HG02798 (cell line): ENCODE measurements at regions not wholly inside any gene's neighbourhood (a gene's known extent, or its start where the extent isn't known, plus 50 kb on each side); places are given as distances from the start of the nearest gene placed in this dataset.

Source experiments
- ATAC-seq: cut with Tn5 transposase; IDR thresholded peaks from one replicate; pipeline ENCODE4 v1.9.1; 2021; ENCODE audit warnings: mild to moderate bottlenecking; ENCODE audit not compliant: unreplicated experiment, poor library complexity

DNA sequence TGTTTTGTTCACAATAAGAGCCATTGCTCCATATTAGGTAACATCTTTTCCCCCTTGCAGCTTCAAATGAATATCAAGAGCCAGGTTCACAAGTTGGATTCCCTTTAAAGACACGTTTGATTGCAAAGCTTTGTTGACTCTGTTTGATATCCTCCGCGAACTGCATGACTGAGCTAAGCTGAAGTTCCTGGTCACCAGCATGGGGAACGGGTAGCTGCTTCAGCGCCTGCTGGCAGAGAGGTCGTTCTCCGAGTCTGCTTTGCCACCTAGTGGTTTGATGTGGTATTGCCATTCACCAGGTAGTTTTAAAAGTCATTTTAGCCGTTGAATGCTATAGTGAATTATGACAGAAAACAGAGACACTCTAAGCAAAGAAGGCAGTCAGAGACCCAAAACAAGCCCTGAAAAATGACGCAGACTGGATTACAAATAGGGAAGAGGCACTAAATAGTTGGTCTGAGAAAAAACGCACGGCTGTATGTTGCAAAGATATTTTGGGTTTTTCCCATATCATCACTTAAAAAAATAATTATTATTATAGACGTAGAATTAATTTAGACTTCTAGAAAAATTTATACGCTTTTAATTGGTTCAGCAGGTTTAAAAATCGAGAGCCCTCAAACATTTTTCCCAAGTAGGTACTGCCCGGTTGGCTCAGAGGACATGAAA lies 193.5 kb upstream of the FMN2 start:
- peak; percentile 96 for ATAC-seq

DNA sequence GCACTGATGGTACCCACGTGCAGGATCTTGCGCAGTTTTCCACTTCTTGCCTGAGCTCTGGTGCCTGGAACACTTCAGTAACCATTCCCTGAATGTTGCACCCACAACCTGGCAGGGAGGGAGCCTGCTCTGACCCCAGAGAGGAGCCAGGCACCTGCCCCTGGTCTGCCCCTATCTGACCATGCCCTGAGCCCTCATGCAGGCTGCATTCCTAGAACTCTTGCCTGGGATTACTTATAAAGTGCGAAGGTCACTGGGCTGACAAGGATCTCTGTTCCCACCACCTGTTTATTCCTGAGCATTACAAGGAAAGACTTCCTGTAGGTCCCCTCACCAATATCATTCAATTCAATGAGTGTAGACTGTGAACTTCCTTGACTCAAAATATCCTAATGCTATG lies 191.9 kb upstream of the FMN2 start:
- ATAC-seq: no peak

DNA sequence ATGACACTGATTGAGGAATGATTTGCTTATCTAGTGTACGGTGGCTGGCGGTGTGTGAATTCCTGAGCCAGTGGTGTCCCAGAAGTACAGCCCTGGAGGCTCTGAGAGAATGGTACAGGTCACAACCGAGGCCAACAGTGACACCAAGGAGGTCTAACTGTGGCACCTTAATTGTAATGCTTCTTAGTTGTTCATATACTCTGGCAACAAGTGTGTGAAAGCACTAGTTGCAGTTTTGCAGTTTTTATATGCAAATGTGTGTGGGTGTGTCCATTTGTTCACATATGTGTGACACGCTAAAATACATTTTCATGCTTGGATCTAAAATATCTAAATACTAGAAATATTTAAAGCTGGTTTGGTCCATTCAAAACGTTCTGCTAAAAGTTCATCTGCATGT lies 185.3 kb upstream of the FMN2 start:
- ATAC-seq: no peak

DNA sequence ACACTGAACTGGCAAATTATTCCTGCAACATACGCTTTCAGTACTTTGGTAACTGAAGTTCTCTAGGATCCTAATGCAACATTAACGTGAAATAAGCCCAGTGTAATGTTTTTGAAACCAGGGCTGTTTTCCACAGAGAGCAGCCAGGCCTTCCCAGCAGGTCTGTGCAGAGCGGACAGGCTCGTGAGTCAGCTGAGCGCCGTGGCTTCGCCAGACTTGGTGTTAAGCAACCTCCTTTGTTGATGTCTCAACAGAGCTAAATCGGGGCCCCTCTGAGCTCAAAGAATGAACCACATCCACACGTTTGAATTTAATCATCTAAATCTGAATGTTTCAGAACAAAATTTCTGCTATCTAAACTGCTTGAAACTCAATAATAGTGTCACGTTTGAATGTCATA lies 181.8 kb upstream of the FMN2 start:
- no peak for ATAC-seq

DNA sequence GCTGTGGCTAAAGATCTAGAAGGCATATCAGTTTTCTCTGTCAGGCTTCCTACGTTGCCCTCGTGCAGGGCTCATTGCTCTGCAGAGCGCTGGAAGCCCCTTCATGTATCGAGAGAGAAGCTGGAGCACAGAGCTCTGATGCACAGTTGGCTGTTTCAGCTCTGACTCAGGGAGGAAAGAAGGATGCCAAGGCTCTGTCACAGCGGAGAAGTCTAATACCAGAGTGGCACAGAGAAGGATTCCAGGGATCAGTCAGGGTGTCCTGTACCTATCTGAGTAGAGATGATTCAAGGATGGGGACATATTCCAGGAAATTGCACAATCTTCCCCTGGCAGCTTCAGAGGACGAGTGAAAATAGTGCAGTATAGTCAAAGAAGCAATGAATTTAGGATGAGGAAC lies 179.2 kb upstream of the FMN2 start:
- ATAC-seq: no peak

DNA sequence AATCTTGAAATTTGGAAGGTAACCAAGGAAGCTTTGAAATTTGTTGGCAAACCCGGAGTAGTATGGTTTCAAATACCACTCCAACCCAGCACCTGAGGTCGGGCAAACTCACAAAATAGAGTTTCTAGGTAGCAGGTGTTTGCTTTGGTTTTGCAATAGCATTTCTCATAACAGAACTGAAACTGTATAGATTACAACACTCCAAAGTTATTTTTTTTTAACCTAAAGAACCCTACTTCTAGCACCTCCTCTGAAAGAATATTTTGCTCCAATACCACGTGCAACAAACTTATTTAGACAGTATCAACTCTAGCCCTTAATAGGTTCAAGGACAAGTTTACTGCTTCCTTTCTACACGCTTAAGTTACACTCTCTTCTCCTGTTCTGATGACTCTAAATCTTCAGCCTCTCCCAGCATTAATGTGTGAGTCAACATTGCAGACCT lies 178.5 kb upstream of the FMN2 start:
- ATAC-seq: no peak

DNA sequence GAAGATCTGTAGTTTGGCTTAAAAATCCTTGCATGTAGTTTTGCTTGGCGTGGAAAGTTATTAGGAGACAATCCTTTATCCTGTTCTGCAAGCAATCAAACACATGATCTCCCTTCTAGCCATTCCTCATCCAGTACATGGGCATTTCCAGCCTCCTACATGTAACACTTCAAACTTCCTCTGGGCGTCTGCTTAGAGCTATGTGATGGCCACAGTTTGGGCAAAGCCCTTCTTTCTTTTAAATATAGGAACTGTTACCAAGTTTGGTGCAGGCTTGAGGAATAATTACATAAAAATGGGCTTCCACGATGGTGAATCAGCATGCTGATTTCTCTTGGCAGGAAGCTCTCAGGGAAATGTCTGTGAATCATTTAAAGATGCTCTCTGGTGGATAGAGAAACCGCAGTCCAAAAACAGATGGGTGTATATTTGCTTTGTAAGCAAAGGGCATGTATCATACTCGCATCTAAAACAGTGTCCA lies 176.9 kb upstream of the FMN2 start:
- ATAC-seq: no peak

DNA sequence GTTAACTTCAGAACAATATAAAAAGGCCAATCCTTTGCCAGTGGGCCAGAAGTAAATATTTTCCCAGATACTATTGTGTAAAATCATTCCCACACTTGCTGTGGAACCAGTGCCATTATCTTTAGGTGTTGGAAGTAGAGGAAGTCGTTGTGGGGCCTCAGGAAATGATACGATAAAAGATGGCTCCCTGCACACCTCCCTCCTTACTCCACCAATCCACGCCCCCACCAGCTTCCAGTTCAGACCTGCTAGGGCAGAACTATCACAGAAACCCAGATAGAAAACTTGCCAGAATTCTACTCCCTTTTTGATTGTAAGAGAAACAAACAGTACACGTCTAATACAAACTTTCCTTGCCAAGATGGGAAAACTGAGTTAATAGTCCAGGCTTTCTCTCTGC lies 173.0 kb upstream of the FMN2 start:
- ATAC-seq: no peak

DNA sequence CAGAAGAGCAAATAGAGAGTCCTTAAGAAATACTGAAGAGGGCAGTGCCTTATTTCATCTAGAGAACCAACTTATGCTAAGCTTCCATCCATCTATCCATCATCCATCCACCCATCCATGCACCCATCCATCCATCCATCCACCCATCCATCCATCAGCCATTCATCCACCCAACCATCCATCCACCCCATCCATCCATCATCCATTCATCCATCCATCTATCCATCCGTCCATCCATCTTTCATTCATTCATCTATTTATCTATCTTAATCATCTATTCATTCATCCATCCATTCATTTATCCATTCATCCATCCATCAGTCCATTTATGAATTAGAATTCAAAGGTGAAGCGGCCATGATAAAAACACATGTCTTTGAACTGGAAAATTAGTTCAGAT lies 171.5 kb upstream of the FMN2 start:
- ATAC-seq: no peak

DNA sequence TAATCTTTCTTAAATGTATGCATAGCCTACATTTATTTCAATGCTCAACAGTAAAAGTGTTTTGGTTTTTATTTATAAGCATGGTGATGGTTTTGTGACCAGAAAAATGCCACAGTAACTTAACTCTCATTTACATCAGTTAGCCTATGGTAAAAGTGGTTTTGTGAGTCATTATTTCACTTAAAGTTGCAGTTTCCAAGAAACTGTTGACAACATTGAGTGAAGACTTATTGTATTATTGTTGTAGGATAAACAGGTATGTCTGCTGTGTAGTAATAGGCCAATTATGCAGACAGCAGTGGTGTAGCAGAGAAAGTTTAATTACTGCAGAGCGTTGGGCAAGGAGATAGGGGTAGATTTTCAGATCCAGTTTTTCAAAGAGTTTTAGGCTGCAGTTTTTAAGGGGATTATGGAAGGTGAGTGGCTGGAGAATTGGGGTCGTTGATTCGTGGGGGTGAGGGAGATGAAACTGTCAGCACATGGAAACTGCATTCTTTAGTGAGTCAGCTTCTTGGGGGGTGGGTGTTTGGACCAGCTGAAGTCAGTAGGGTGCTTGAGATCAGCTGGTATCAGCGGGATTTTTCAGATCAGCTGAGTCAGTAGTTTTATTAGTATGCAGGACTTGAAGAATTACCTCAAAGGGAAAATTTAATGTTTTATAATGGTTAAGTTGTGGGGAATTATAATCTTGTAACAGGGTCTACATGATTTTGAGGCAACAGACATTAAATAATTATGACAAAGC lies 168.7 kb upstream of the FMN2 start:
- no peak for ATAC-seq

DNA sequence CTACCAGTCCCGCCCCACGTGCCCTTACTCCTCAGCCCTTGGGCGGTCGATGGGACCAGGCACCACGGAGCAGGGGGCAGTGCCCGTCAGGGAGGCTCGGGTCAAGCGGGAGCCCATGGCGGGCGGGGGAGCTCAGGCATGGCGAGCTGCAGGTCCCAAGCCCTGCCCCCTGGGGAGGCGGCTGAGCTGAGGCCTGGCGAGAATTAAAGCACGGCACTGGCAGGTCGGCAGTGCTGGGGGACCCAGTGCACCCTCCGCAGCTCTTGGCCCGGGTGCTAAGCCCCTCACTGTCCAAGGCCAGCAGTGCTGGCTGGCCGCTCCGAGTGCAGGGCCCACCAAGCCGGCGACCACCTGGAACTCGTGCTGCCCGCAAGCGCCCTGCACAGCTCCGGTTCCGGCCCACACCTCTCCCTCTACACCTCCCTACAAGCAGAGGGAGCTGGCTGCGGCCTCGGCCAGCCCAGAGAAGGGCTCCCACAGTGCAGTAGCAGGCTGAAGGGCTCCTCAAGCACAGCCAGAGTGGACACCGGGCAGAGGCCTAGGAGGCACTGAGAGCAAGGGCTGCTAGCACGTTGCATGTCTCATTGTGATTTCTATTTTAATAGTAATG lies 166.8 kb upstream of the FMN2 start:
- ATAC-seq: no peak

DNA sequence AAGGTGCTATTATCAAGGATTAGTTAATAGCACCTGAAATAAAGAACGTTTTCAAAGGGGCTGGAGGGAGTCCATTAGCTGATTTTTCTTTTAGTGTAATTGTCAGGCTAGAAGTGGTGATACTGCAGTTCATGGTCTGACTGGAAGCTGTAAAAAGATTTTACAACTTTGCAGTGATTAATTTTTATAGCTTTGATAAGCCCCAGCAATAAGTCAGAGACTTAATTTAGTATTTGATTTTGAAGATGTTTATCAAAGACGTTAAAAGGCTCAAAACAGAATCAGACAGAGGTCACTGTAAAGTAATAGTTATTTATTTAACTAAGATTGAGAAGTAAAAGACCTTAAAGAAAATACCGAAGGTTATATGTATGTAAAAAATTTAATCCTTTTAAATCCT lies 165.5 kb upstream of the FMN2 start:
- no peak for ATAC-seq

DNA sequence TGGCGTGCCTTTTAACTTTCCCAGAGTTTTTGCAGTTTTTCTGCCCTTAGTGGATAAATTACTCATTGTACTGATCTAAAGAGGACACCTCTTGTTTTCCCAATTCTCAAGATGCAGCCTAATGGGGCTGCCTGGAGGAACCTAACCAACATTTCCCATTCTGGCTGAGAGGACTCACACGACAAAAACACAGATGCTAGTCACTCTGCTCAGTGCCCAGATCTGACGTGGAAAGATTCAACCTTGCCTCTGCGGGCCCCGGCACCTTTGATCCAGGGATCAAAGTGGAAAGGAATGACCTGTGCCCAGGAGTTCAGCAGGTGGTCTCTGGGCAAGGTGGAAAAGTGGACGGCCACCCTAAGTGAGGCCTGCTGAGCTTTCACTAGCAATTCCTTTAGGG lies 162.4 kb upstream of the FMN2 start:
- no peak for ATAC-seq

DNA sequence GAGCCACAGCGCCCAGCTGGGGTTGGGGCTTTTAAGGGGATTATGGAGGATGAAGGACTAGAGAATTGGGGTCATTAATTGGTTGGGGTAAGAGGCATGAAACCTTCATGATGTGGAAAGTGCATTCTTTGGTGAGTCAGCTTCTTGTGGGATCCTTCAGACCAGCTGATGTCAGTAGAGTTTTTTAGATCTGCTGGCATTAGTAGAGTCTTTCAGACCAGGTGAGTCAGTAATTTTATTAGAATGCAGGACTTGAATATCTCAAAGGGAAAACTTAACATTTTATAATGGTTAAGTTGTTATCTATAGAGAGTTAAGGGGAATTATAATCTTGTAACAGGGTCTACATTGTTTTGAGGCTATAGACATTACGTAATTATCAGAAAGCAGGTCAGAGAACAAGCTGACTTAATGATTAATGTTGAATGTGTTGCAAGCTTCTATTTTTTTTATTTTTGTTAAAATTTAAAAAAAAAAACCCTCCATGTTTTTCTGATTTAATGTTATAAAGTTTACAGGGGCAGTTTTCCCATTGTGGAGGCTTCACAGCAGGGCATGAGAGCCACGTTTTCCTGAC lies 160.9 kb upstream of the FMN2 start:
- no peak for ATAC-seq

DNA sequence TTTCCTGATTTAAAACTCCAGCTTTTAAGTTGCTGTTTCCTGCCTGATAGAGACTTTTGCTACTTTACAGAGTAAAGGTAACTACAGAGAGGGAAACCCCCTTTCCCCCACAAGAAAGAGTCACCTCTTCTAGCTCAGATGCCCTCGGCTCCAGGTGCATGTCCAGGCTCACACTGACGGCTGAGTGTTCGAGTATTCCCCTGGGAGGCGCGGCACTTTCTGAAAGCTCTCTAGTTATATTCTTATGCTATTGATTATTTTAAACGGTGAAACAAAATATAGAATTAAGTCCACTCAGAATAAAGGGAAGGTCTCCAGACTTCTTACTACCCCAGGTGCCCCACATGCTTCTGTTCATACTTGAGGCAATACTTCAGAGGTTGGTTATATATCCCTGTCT lies 160.3 kb upstream of the FMN2 start:
- no peak for ATAC-seq

DNA sequence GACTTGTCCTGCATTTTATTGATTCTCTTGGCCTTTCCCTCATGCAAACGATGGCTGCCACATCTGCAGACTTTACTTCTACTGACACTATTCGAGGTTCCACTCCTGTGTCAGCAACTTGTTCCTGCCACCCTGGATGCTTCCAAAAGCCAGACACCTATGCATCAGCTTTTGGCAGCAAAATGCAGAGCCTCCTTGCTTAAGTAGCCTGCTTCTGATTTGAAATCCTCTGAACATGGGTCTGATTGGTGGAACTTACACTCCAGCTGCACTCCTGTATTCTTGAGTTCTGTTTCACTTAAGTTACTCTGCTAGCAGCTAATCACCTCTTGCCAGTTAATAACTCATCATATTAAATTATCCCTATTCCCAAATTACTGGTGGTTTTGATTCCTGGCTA lies 152.1 kb upstream of the FMN2 start:
- ATAC-seq: no peak

DNA sequence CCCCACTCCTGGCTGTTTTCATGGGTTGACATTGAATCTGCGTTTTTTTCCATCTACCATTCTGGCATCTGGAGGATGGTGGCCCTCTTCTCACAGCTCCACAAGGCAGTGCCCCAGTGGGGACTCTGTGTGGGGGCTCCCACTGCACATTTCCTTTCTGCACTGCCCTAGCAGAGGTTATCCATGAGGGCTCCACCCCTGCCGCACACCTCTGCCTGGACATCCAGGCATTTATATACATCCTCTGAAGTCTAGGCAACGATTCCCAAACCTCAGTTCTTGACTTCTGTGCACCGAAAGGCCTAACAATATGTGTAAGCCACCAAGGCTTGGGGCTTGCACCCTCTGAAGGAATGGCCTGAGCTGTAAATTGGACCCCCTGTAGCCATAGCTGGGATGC lies 147.9 kb upstream of the FMN2 start:
- no peak for ATAC-seq

DNA sequence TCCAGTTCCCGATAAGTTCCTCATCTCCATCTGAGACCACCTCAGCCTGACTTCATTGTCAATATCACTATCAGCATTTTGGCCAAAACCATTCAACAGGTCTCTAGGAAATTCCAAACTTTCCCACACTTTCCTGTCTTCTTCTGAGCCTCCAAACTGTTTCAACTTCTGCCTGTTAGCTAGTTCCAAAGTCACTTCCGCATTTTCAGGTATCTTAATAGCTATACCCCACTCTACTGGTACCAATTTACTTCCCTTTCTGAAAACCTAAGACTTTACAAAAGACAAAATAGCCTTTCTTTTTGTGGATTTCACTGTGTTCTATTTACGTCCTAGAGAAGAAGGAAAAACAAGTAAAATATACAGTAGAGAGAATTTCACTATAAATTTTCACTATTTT lies 147.0 kb upstream of the FMN2 start:
- ATAC-seq: no peak

DNA sequence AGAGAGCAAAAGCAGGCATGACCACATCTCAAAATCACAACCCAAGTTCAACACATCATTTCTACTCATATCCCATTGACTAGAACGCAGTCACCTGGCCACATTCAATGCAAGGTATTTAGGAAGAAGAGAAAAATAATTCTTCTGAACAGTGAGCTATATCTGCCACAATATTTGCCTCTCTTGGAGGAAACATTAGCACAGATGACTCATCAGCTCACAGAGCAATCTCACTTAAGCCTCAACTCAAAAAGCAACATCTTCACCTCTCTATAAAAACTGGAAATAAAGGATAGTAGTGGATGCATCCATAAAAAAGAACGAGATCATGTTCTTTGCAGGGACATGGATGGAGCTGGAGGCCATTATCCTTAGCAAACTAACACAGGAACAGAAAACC lies 143.9 kb upstream of the FMN2 start:
- no peak for ATAC-seq

DNA sequence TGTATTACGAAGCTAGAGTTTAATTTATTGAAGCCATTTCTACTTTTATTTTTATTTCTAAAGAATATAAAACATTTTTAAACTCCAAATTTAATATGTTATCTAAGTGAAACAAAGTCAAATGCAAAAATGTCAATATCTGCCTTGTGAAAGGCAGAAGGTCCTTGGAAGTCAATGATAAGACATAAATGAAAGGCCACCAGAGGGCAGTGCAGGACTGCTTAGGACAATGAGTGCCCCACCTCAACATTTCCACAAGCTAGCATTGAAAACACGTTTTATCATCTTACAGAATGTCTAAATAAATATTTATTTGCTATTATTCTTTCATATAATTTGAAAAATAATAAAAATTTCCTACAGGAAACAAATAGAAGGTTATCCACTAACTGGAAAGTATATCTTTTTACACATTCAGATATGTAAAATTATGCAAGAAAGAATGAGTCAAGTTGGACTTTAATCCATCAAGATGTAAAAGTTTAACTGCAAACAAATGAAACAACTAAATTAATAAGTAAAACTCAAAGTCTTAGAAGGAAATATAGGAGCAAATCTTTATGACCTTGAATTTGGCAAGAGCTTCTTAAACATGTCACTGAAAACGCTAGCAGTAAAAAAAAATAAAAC lies 140.1 kb upstream of the FMN2 start:
- peak; percentile 55 for ATAC-seq
